HG03520 (cell line): ENCODE measurements at regions not wholly inside any gene's neighbourhood (a gene's known extent, or its start where the extent isn't known, plus 50 kb on each side); places are given as distances from the start of the nearest gene placed in this dataset.
"Not testable (repeated sequence)": the region's sequence is repeated elsewhere in the genome, so short reads cannot be mapped to it uniquely, and the experiment has no call there.

Experiments used
- ATAC-seq: cut with Tn5 transposase; IDR thresholded peaks from one replicate; pipeline ENCODE4 v1.9.1; 2021; ENCODE audit warnings: mild to moderate bottlenecking, moderate library complexity; ENCODE audit not compliant: unreplicated experiment

DNA sequence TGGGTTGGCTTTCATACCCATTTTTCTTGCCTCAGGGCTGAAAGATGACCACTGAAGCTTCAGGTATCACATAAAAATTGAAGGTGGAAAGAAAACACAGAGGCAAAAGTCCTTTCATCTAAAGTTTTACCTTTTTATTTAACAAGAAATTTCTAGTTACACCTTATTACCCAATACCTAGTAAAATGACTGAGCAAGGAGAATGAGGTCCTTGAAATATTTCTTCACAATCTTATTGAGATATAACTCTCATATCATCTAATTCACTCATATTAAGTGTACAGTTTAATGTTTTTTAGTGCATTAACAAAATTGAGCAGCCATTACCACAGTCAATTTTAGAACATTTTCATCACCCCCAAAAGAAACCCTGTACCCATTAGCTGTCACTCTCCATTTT lies 112.9 kb upstream of the ADTRP start:
- no peak for ATAC-seq

DNA sequence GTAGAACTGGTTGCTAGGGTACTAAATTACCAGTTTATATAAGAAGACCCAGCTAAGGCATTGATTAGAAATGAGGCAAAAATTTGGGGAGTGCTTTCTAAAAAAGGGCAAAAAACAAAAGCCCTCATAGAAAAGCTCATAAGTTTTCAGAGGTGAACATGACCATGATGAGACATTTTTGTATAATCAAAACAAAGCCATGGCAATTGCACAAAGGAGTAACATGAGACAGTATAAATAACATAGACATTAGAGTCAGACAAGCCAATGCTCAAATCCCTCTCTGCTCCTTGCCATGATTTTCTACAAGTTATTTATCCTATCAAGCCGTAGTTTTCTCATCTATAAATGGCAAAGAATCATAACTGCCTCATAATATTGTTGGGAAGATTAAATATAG lies 112.2 kb upstream of the ADTRP start:
- no peak for ATAC-seq

DNA sequence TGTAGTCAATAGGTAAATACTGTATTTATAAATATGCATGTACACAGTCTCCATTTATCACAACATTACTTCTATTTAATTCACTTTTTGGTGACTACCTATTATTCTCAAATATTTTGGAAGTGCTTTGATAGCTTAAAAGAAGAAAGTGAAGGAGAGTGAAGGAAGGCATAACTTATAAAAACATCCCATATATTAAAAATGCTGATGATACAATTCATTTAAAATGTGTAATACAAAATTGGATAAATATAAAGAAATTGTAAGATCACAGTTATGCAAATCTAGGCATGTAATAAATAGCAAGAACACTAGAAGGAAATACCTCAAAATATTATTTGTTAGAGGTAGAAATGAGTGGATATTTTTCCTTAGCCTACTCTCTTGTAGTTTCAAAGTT lies 111.6 kb upstream of the ADTRP start:
- no peak for ATAC-seq

DNA sequence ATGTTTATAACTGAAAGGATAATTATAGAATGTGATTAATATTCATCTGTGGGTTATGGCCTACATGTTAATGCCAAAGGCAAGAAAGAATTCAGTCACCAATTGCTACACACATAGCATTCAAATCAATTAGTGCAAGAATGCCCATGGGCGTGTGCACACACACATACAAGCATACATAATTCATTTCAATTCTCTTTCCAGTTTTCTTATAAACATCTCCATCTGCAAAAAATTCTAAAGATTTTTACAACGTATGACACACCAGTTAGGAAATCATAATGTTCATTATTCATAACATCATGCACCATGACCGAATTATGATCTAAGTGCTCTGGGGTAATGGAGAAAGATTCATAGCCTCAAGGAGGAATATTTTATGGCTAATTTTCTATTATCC lies 111.0 kb upstream of the ADTRP start:
- no peak for ATAC-seq

DNA sequence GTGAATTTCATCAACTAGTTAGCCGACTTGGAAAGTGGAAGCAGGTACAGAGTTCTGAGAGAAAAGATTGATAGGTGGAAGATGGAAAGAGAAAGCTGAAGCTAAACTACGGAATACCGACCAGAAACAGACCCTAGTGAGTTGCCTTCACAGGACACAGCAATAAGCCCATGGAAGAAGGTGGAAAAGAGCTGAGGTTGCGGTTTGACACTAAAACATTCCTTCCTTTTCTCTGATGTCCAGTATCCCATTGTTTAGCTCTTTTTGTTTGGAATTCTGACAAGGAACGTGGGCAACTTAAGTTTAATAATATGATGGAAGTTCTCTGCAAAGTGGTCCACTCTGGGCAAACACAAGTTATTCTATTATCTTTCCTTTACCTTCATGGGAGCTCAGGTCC lies 110.1 kb upstream of the ADTRP start:
- ATAC-seq: no peak

DNA sequence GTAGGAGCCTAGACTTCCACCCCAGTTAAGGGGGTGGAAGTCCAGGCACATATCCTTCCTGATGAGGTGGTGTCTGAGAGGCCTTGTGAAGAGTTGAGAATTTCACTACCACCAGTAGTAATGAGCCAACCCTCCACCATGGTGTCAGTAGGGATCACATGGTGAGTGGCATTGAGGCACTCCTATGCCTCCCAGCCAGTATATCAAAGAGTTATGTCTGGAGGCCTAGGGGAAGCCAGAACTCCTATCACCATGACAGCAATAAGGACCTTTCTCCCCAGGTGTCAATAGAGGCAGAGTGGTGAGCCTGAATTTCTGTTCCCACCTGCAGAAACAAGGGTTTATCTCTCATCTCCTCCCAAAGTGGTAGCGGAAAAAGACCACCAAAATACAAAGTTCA lies 106.6 kb upstream of the ADTRP start:
- no peak for ATAC-seq

DNA sequence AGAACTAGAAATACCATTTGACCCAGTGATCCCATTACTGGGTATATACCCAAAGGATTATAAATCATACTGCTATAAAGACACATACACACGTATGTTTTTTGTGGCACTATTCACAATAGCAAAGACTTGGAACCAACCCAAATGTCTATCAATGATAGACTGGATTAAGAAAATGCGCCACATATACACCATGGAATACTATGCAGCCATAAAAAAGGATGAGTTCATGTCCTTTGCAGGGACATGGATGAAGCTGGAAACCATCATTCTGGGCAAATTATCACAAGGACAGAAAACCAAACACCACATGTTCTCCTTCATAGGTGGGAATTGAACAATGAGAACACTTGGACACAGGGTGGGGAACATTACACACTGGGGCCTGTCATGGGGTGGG lies 104.9 kb upstream of the ADTRP start:
- ATAC-seq: not testable (repeated sequence)

DNA sequence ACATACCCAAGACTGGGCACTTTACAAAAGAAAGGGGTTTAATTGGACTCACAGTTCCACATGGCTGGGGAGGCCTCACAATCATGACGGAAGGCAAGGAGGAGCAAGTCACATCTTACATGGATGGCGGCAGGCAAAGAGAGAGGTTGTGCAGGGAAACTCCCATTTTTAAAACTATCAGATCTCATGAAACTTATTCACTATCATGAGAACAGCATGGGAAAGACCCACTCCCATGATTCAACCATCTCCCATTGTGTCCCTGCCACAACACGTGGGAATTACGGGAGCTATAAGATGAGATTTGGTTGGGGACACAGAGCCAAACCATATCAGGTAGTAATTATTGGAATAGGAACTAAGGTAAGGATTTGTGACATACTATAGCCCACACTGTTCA lies 101.6 kb upstream of the ADTRP start:
- ATAC-seq: not testable (repeated sequence)

DNA sequence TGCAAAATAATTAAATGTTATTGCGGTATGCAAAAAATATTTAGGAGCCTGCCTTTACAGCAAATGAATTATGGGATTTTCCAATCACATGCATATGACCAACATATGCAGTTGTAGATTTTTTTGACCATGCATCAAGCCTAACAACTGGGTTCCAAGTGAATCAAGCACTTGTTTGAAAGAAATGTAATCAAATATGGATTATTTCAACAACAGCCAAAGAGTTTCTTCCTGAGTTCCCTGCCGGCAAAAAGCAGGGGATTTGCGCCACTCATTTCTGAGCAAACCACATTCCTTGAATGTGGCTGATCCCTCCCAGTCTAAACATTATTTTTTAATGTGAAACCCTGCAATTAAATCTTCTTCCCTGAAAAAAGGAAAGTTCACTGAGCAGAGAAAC lies 100.1 kb upstream of the ADTRP start:
- no peak for ATAC-seq

DNA sequence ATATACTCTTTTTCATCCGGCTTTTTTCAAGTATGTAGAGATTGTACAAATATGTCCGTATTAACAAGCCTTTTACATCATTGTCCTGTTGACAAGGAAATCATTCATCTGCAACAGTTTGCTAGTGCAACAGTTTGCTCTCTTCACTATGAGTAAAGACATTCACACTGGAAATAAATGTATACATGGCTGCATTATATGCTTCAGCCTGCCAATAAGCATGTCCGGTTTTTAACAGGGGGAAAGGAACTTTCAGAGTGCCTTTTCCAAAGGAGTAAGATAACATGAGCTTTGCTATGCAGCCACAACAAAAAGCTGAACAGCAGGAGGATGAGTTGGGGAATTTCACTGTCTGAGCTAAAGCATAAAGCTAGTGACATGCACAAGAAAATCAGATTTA lies 99.4 kb upstream of the ADTRP start:
- no peak for ATAC-seq

DNA sequence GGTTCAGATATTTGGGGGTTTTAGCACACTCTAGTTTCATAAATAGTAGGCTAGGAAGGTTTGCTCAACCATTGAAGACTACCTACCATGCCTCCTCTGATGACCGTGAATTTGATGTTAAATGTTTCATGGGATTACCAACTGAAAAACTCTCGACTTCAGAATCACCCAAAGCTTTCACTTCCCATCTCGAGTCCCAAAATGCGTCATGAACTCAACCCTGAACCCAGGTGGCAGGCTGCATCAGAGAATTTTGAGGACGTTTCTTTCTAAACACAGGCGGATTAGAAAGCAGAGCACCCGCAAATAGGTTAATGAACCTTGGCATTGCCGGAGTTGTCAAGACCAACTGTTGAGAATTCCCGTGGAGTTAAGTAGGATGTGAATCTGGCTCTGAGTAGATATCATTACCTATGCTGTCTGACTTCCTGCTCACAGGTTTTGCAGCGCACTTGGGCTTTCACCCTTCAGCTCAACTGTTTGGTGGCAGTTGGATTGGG lies 98.4 kb upstream of the ADTRP start:
- no peak for ATAC-seq

DNA sequence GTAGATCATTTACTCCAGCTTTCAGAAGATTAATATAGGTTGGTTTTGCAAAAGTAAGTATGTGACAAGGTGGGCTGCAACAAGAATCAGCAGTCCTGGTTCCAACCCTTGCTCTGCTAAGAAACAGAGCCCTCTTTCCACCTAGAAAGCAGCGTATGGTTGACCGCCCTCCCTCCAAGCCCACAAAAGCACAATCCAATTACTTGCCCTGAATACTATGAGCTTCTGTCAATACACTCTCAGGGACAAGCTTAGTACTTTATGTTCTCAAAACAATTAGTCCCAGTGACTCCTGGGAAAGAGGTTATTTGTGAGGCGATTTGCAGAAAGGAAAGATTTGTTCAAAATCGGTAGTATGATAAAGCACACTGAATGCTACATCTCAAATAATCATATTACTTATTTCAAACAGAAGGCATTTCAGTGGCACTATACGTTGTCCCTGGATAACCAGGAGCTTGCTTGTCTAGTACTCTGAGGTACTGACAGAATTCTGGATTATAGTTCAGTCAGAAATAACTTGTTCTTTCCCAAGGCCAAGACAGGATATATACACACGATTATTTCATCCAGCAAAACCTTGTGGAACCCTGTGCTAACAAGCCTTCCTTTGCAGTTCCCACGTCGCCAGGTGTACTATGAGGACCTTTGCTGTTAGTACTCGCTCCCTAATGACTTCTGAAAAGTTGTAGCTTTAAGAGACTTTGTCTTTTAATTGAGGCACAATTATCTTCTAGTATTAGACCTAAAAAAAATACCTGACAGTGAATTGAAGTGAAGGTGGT lies 96.9 kb upstream of the ADTRP start:
- no peak for ATAC-seq

DNA sequence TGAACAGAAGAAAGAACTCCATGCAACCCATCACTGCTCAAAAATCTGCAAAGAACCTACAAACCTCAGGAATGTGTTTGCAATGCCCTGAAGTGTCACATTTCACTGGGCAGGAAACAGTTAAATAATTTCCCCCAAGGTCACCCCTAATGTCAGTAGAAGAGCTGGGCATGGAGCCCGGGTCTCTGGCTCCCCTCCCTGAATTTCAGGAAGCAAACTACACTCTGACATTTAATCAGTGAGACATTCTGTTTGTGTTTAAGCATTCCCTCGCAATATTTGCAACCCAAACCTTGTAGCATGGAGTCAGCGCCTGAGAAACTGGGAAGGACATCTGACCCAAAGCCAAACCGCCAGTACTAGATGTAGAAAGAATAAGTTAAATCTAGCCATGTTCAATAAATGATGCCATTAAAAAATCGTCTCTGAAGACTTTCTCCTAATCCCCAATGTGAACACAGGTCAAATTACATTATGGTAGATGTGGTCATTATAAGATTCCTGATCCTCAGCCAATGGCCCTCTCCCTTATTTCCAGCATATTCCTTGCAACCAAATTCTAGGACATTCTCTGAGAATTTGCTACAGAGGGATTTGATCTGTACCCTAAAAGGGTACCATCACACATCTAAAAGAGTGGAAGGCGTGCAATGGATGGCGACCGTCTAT lies 91.2 kb upstream of the ADTRP start:
- no peak for ATAC-seq

DNA sequence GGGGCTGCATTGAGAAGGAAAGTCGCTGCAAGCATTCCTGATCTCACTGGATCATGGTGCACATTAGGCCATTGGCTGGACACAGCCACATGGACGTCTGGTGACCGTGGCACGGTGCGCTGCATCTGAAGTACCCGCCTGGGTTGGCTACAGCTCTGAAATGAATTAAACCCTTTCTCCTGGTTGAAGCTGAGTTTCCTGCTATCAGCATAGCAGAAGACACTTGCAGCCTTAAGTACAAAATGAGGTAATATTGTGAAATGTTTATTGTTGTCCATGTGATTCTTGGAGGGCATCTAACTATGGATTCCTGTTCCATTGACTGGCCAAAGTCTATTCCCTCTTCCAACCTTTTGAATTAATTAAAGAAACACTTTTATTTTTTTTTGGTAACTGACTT lies 89.8 kb upstream of the ADTRP start:
- ATAC-seq: no peak

DNA sequence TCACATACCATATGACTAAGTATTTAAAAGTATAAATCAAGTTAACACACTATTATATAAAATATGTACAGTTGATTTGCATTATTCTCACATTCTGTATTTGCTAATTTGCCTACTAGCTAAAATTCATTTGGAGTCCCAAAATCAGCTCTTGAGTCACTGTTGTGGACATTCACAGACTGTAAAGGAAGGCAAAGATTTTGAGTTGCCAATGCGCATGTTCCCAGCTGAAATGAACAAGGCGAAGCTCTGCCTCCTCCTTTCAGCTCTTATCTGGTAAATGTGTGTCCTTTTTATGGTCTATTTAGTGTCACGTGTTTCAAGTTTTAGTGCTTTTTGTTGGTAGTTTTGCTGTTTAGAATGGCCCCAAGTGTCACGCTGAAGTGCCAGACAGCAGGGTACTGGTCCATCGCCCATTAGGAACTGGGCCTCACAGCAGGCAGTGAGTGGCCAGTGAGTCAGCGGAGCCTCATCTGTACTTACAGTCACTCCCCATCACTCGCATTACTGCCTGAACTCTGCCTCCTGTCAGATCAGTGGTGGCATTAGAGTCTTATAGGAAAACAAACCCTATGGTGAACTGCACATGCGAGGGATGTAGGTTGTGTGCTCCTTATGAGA lies 87.2 kb upstream of the ADTRP start:
- no peak for ATAC-seq

DNA sequence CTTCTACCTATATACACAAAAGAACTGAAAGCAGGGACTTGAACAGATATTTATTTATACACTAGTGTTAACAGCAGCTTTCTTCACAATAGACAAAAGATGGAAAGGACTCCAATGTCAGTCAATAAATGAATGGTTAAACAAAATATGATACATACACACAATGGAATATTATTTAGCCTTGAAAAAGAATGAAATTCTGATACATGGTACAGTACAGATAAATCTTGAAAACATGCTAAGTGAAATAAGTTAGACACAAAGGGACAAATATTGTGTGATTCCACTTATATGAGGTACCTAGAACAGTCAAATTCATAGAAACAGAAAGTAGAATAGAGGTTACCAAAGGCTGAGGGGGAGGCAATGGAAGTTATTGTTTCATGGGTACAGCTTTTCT lies 79.8 kb upstream of the ADTRP start:
- no peak for ATAC-seq

DNA sequence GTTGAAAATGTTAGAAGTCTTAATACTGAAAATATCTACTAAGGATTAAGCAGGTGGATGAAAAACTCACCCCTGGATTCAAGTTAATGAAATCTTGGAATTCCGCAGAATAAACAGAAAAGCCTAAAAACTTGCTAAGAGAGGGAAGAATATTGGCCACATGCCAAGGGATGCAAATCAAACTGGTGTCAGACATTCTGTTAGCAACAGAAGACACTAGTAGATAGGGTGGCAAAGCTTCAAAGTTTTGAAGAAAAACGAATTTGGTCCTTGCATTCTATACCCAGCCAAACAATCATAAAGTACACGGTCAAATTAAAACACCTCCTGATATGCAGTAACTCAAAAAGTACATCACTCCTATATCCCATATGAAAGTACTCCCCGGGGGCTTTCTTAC lies 77.1 kb upstream of the ADTRP start:
- no peak for ATAC-seq

DNA sequence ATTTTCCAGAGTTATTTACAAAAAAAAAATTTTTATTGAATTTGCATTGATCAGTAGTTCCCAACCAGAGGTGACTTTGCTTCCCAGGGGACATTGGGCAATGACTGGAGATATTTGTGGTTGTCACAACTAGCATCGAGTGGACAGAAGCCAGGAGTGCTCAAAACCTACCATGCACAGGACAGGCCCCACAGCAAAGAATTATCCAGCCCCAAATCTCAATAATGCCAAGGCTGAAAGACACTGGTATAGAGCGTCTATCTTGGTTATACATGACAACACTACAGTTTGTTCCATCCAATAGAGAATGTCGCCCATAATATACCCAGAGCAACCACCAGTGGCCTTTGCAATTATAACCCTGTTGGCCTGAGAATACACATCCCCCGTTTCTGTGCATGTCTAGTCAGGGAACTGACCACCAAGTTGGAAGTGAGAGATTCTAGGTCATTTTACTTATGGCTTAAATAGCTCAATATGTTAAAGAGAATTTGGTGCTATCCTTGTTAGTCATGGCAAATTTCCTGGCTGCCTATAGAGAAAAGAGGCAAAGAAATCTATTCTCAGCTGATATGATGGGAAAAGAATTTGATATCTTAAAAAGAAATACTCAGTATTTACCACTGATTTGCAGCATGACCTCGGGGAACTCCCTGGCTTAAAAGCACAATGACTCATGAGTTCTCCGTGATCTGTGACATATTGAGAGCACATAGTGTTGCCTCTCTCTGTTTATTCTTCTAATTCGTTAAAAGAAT lies 76.0 kb upstream of the ADTRP start:
- ATAC-seq: no peak

DNA sequence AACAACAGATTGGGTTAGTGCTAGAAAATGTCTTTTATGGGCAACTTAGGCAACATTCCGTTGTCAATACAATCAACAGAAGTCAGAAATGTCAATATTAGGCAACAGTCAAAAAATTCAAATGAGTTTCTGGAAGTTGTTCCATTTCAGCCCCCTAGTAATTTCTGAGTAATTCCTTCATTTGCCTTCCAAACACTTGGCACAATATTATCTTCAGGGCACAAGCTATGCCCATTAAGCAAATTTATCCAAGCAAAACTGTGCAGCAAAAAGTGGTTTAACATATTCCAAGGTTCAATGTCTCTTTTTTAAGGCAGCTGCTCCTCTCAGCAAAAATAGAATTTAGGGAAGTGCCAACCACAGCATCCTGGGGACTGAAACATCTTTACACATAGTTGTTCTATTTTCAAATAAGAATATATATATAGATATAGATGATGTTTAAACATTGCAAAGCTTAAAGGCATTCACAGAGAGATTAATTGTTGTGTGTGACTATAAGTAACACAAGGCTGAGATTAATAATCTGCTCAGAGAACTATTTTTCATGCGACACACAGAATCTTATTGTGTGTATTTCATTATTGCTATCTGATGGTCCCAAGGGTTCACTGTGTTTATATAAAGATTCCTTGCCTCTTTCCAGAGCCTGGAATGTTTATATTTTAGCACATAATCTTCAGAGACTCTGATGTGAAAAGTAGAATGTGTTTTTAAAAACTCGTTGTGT lies 75.2 kb upstream of the ADTRP start:
- no peak for ATAC-seq

DNA sequence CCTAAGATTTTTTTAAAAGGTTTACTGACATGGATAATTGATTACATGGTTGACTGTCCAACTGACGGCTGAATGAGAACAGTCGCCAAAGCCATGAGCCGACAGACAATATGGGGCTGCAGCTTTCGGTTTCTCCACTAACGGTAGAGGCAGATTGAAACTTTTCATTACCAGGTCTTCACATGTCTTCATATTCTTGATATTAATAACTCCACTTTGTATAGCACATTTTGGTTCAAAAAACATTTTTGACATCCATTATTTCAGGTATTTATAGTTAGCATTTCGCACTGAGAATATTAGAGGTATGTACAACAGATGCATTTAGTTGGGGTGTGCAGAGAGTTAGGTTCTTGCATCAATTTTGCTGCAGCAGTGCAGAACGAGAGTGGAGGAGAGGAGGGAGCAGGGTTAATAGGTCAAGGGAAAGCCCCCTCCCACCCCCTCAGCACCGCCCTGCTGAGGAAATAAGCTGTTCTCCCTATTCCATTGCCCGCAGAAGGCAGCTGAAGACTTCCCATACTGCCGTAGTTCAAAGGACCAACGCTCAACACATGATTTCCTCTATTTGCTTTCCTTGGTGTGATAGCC lies 73.6 kb upstream of the ADTRP start:
- peak; percentile 51 for ATAC-seq
